Body of pancreas (tissue), 4 donors: ENCODE measurements at regions not wholly inside any gene's neighbourhood (a gene's known extent, or its start where the extent isn't known, plus 50 kb on each side); places are given as distances from the start of the nearest gene placed in this dataset.

Source experiments
- ATAC-seq: fragments of 150-250 bp; one replicate; pipeline ENCODE4 v1.9.1; 2016
- DNase-seq, 4 donors: peaks; one replicate each; pipeline ENCODE4 v3.0.0-alpha.2; 2019
- H3K27ac ChIP-seq, 4 donors: fragments of 200-600 bp; sonication (generic); 1 replicate in 3 of 4; 2 replicates in 1 of 4; pipeline versions ENCODE4 v1.5.1 to v1.6.1; 2016 to 2019; ENCODE audit warnings: mild to moderate bottlenecking in 1 of 4, mixed read lengths in 1 of 4, moderate library complexity in 1 of 4
- H3K27me3 ChIP-seq, 2 donors: fragments of 200-600 bp; sonication (generic); one replicate each; pipeline ENCODE4 v1.6.0; 2016; ENCODE audit warnings: mild to moderate bottlenecking in 1 of 2
- H3K36me3 ChIP-seq, 2 donors: fragments of 200-600 bp; sonication (generic); replicated peaks in 1 of 2; 2 replicates each; pipeline ENCODE4 v1.5.1; 2016; ENCODE audit warnings: low read depth in 2 of 2; ENCODE audit not compliant: insufficient read depth in 1 of 2
- H3K4me1 ChIP-seq: fragments of 200-600 bp; sonication (generic); one replicate; pipeline ENCODE4 v1.6.0; 2016
- H3K4me3 ChIP-seq, 2 donors: fragments of 200-600 bp; sonication (generic); 1 replicate in 1 of 2; 2 replicates in 1 of 2; pipeline ENCODE4 v1.5.1; 2016 to 2019
- H3K9me3 ChIP-seq, 3 donors: fragments of 200-600 bp; sonication (generic); 1 replicate in 2 of 3; 2 replicates in 1 of 3; pipeline ENCODE4 v1.5.1; 2016
- POLR2A ChIP-seq, 3 donors: fragments of 450-650 bp; IDR thresholded peaks; one replicate each; pipeline ENCODE4 v1.6.1; 2016; ENCODE audit warnings: antibody characterized with exemption in 3 of 3, mild to moderate bottlenecking in 2 of 3
- WGBS, 2 donors: methylation state at CpG; one replicate each; pipeline ENCODE4 v1.1.5; 2017; 5-methylcytosine and 5-hydroxymethylcytosine counted together
- intact Hi-C: fragments of 100-400 bp; cut with DNase I; formaldehyde crosslinking; loops from one replicate; pipeline ENCODE4 v1.15.1; 2023
- TF ChIP-seq, protein P1 (sequence below), 7 experiments: fragments of 450-650 bp in 4 of 7; fragments of 200-600 bp in 3 of 7; sonication (generic) in 3 of 7; IDR thresholded peaks; one replicate each; pipeline ENCODE4 v1.5.1; 2016 to 2019; ENCODE audit warnings: antibody characterized with exemption in 7 of 7

DNA sequence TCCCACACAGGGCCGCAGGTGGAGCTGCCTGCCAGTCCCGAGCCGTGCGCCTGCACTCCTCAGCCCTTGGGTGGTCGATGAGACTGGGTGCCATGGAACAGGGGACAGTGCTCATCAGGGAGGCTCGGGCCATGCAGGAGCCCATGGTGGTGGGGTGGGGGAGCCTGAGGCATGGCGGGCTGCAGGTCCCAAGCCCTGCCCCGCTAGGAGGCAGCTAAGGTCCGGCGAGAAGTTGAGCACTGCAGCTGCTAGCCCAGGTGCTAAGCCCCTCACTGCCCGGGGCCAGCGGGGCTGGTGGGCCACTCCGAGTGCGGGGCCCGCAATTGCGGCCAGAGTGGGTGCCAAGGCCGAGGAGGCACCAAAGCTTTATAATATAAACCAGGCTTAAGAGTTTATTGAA lies 479.7 kb downstream of the MMUT start:
- ATAC-seq (no peak), DNase-seq (no peak)
- H3K27ac ChIP-seq: no peak overlapping the region
- H3K4me3 ChIP-seq: no peak overlapping the region
- 85 to 89% methylated on average over 7 to 16 of the region's 17 CpGs for WGBS, 2 donors
- intact Hi-C loops: no loop called here
- H3K27me3 ChIP-seq: no peaks in the 10 kb centered on the region
- H3K36me3 ChIP-seq: no peaks in the 10 kb centered on the region
- H3K9me3 ChIP-seq: no peaks in the 10 kb centered on the region
- no peaks in the 10 kb centered on the region for H3K4me1 ChIP-seq
- TF ChIP-seq, protein P1, sequence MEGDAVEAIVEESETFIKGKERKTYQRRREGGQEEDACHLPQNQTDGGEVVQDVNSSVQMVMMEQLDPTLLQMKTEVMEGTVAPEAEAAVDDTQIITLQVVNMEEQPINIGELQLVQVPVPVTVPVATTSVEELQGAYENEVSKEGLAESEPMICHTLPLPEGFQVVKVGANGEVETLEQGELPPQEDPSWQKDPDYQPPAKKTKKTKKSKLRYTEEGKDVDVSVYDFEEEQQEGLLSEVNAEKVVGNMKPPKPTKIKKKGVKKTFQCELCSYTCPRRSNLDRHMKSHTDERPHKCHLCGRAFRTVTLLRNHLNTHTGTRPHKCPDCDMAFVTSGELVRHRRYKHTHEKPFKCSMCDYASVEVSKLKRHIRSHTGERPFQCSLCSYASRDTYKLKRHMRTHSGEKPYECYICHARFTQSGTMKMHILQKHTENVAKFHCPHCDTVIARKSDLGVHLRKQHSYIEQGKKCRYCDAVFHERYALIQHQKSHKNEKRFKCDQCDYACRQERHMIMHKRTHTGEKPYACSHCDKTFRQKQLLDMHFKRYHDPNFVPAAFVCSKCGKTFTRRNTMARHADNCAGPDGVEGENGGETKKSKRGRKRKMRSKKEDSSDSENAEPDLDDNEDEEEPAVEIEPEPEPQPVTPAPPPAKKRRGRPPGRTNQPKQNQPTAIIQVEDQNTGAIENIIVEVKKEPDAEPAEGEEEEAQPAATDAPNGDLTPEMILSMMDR (IDR thresholded peaks at IDR 0.05): no peak
- TF ChIP-seq POLR2A (IDR thresholded peaks at IDR 0.05): no peak

DNA sequence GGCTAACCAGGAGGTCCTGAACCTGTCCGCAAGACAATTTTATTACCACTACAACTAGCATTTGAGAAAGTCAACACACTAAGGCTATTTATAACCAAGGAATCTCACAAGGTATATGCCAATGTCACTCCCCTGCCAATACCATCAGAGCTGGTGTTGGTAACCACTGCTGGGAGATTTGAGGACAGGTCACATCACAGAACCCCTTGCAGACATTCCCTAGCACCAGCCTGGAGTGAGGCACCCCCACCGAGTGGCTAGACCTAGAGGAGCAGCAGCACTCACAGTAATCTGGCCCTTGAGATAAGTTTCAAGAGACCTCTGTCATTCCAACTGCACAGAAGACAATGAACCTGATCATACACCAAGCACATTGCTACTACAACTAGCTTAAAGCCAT lies 483.2 kb downstream of the MMUT start:
- 50 to 54% methylated on average over 2 of the region's 2 CpGs for WGBS, 2 donors
- intact Hi-C loops: no loop called here
- no peak for ATAC-seq

DNA sequence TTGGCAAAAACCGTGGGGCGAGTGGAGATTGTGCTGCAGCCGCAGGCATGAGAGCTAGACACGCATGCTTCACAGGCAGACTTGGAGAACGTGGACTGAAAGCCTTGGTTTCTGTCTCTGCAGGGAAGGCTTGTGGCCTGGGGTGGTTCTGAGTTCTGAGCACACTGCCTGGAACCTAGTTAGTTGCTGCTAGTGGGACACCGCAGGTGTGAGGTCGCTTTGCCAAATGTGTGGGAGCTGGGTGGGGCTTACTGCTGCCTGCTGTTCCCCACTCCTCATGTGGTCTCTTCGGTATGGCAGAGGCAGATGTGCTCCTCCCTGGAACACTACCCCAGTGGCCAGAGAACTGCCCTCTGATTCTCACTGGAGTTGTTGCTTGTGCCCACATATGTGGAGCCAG lies 484.0 kb downstream of the MMUT start:
- no peaks in the 10 kb centered on the region for H3K9me3 ChIP-seq
- 72 to 86% methylated on average over 7 to 8 of the region's 8 CpGs for WGBS, 2 donors

More for the DNA sequence above, 483.2 kb downstream of the MMUT start:
- Histone ChIP-seq H3K9me3 (no peaks in the 10 kb centered on the region), H3K36me3 (no peaks in the 10 kb centered on the region), H3K27ac (no peak overlapping the region), H3K4me3 (no peak overlapping the region), H3K27me3 (no peaks in the 10 kb centered on the region), H3K4me1 (no peaks in the 10 kb centered on the region)
- TF ChIP-seq POLR2A (IDR thresholded peaks at IDR 0.05): no peak
- TF ChIP-seq, protein P1 (IDR thresholded peaks at IDR 0.05): no peak
- DNase-seq: no peak

DNA sequence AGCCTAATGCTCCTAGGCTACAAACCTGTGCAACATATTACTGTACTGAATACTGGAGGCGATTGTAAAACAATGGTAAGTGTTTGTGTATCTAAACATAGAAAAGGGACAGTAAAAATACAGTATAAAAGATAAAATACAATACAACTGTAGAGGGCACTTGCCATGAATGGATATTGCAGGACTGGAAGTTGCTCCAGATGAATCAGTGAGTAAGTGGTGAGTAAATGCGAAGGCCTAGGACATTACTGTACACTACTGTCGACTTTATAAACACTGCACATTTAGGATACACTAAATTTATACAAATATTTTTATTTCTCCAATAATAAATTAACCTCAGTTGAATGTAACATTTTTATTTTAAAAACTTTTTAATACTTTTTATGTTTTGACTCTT lies 485.0 kb downstream of the MMUT start:
- intact Hi-C loops: no loop called here
- WGBS, 2 donors: 69 to 71% methylated on average over 3 of the region's 3 CpGs
- Histone ChIP-seq H3K27me3 (no peaks in the 10 kb centered on the region), H3K4me1 (no peaks in the 10 kb centered on the region), H3K36me3 (no peaks in the 10 kb centered on the region), H3K4me3 (no peak overlapping the region), H3K9me3 (no peaks in the 10 kb centered on the region), H3K27ac (no peak overlapping the region)
- ATAC-seq (no peak), DNase-seq (no peak)
- TF ChIP-seq, protein P1 (IDR thresholded peaks at IDR 0.05): no peak
- no peak for TF ChIP-seq POLR2A (IDR thresholded peaks at IDR 0.05)

More for the DNA sequence above, 484.0 kb downstream of the MMUT start:
- no peak for ATAC-seq
- Histone ChIP-seq H3K27me3 (no peaks in the 10 kb centered on the region), H3K36me3 (no peaks in the 10 kb centered on the region), H3K4me3 (no peak overlapping the region), H3K27ac (no peak overlapping the region), H3K4me1 (no peaks in the 10 kb centered on the region)
- no peak for TF ChIP-seq POLR2A (IDR thresholded peaks at IDR 0.05)
- TF ChIP-seq, protein P1 (IDR thresholded peaks at IDR 0.05): no peak
- DNase-seq: no peak
- intact Hi-C loops: no loop called here

DNA sequence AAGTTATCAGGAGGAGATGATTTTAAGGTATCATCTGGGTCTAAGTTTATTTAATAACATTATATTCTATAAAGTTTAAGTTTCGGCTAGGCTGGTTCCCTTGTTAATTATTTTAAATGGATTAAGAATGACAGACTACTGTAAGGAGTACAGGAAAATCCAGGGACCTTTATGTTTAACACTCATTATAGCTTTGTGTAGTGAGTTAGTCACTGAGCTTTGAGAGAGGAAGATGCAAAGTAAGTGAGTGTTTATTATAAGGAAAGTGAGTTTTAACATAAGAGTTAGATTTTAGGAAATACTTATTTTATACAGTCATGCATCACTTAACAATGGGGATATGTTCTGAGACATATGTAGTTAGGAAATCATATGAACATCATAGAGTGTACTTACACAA lies 485.5 kb downstream of the MMUT start:
- Histone ChIP-seq H3K27ac (no peak overlapping the region), H3K4me3 (no peak overlapping the region), H3K9me3 (no peaks in the 10 kb centered on the region), H3K27me3 (no peaks in the 10 kb centered on the region), H3K36me3 (no peaks in the 10 kb centered on the region), H3K4me1 (no peaks in the 10 kb centered on the region)
- intact Hi-C loops: no loop called here
- 65 to 66% methylated on average over 1 of the region's 1 CpG for WGBS, 2 donors
- DNase-seq (no peak), ATAC-seq (no peak)
- TF ChIP-seq, protein P1 (IDR thresholded peaks at IDR 0.05): no peak
- TF ChIP-seq POLR2A (IDR thresholded peaks at IDR 0.05): no peak
